CD4-positive, alpha-beta memory T cell (primary cell): ENCODE measurements at regions not wholly inside any gene's neighbourhood (a gene's known extent, or its start where the extent isn't known, plus 50 kb on each side); places are given as distances from the start of the nearest gene placed in this dataset.
A peak's percentile ranks its signal among the peaks of the same experiment; 100 is the strongest.

Experiments used
- CTCF ChIA-PET: fragments of 350-600 bp; sonication (Branson Sonifier 250); formaldehyde crosslinking; loops from one replicate; lab custom pipeline; 2021; ENCODE audit warnings: inconsistent platforms; ENCODE audit not compliant: partially characterized antibody; lab: Charles Lee
- POLR2A ChIA-PET: fragments of 350-600 bp; sonication (Branson Sonifier 250); formaldehyde crosslinking; loops from one replicate; lab custom pipeline; 2021; ENCODE audit not compliant: partially characterized antibody; lab: Charles Lee
- DNase-seq, 5 donors: peaks; one replicate each; pipeline versions ENCODE4 v3.0.0 to v3.0.0-alpha.2; 2020 to 2022; ENCODE audit warnings: mixed read lengths in 1 of 5
- H3K27ac ChIP-seq: one replicate; pipeline ENCODE4 v1.7.0; 2013; ENCODE audit warnings: low read depth, low read length
- H3K27me3 ChIP-seq: 2 replicates; pipeline ENCODE4 v1.7.0; 2013; ENCODE audit warnings: mild to moderate bottlenecking, low read length, moderate library complexity; ENCODE audit not compliant: insufficient read depth
- H3K36me3 ChIP-seq: 2 replicates; pipeline ENCODE4 v1.7.0; 2013; ENCODE audit warnings: mild to moderate bottlenecking, low read length, moderate library complexity; ENCODE audit not compliant: insufficient read depth
- H3K4me1 ChIP-seq: 2 replicates; pipeline ENCODE4 v1.7.0; 2013; ENCODE audit warnings: mild to moderate bottlenecking, low read length, moderate library complexity; ENCODE audit not compliant: insufficient read depth
- H3K4me3 ChIP-seq, 2 donors: one replicate each; pipeline ENCODE4 v1.7.0; 2013; ENCODE audit warnings: low read length in 2 of 2, mild to moderate bottlenecking in 1 of 2
- H3K9me3 ChIP-seq, 2 donors: one replicate each; pipeline ENCODE4 v1.7.0; 2013; ENCODE audit warnings: low read length in 2 of 2, control low read depth in 1 of 2; ENCODE audit not compliant: control insufficient read depth in 1 of 2
- H3K27ac Mint-ChIP-seq, 7 donors: one replicate each; pipeline ENCODE4 v1.8.0; 2020 to 2021; ENCODE audit warnings: mixed read lengths in 7 of 7, mild to moderate bottlenecking in 6 of 7, inconsistent platforms in 3 of 7, moderate library complexity in 3 of 7
- H3K27me3 Mint-ChIP-seq, 2 donors: one replicate each; pipeline ENCODE4 v1.8.0; 2020 to 2021; ENCODE audit warnings: mixed read lengths in 2 of 2
- H3K36me3 Mint-ChIP-seq, 2 donors: one replicate each; pipeline ENCODE4 v1.8.0; 2020 to 2021; ENCODE audit warnings: mixed read lengths in 2 of 2, inconsistent platforms in 1 of 2, mild to moderate bottlenecking in 1 of 2
- H3K4me1 Mint-ChIP-seq, 4 donors: one replicate each; pipeline ENCODE4 v1.8.0; 2020 to 2021; ENCODE audit warnings: mixed read lengths in 4 of 4, mild to moderate bottlenecking in 1 of 4
- H3K4me3 Mint-ChIP-seq, 8 donors: one replicate each; pipeline ENCODE4 v1.8.0; 2020 to 2021; ENCODE audit warnings: mixed read lengths in 8 of 8, mild to moderate bottlenecking in 7 of 8, moderate library complexity in 6 of 8, inconsistent platforms in 3 of 8
- H3K9me3 Mint-ChIP-seq, 8 donors: one replicate each; pipeline ENCODE4 v1.8.0; 2020 to 2021; ENCODE audit warnings: mixed read lengths in 8 of 8, mild to moderate bottlenecking in 5 of 8, inconsistent platforms in 3 of 8, moderate library complexity in 1 of 8
- intact Hi-C: fragments of 100-400 bp; cut with micrococcal nuclease; formaldehyde crosslinking; loops from one replicate; pipeline ENCODE4 v1.15.1; 2023

DNA sequence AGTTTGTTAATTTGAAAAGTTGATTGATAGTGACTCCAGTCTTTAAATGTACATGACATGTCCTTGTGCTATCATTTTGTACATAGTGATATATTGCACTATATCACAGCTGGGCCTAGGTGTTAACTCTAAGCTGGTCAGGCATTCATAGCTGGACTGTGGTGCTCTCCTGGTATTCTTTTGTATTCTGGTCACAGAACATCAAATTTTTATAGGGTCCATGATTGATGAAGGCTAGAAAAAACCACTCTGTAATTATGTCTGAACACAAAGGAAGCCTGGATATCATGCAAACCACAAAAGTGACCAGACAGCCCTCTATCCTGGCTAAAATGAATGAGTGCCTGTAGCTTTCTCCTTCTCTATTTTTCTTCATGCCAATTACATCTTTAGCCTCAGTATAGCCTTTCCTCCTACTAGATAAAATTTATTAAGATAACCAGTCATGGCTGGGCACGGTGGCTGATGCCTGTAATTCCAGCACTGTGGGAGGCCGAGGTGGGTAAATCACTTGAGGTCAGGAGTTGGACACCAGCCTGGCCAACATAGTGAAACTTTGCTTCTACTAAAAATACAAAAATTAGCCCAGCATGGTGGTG lies 134.9 kb upstream of the B3GALT2 start:
- ChIA-PET POLR2A (no interaction called here), CTCF (no interaction called here)
- H3K4me3 Mint-ChIP-seq, result no peak overlapping the region
- peaks cover 0 to 4% of the 10 kb centered on the region in 2 donors for H3K9me3 ChIP-seq
- no peak overlapping the region for H3K27ac Mint-ChIP-seq
- H3K4me1 Mint-ChIP-seq, result no peaks in the 10 kb centered on the region
- no peaks in the 10 kb centered on the region for H3K27me3 ChIP-seq
- H3K27ac ChIP-seq, result no peak overlapping the region
- no peaks in the 10 kb centered on the region for H3K27me3 Mint-ChIP-seq
- no peaks in the 10 kb centered on the region for H3K36me3 ChIP-seq
- no peak overlapping the region for H3K4me3 ChIP-seq
- intact Hi-C loops, result no loop called here
- peaks cover 5 to 42% (median 29%) of the 10 kb centered on the region in 8 donors for H3K9me3 Mint-ChIP-seq
- DNase-seq, result no peak
- H3K36me3 Mint-ChIP-seq, result peaks cover 7 to 19% of the 10 kb centered on the region in 2 donors
- H3K4me1 ChIP-seq, result no peaks in the 10 kb centered on the region

DNA sequence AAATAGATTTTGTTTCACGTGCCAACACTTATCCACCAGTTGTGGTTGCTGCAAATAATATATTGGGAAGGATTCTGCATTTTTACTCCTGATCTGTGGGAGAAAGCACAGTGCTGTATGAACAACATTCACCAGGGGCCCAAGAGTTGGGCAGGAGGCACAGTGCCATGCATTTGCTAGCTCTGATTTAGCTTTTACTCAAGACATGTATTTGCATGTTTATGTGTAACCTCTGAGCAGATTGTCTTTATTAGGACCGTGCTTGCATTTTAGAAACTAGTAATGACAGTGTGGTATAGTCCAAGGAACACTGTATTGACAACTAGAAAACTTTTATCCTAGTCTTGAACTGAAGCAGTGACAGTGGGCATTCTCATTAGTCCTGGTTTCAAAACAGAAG lies 133.9 kb upstream of the B3GALT2 start:
- H3K36me3 ChIP-seq, result no peaks in the 10 kb centered on the region
- ChIA-PET POLR2A (no interaction called here), CTCF (no interaction called here)
- intact Hi-C loops, result no loop called here
- no peaks in the 10 kb centered on the region for H3K4me1 Mint-ChIP-seq
- no peak for DNase-seq
- peaks cover 5 to 33% (median 23%) of the 10 kb centered on the region in 8 donors for H3K9me3 Mint-ChIP-seq
- peaks cover 7 to 14% of the 10 kb centered on the region in 2 donors for H3K36me3 Mint-ChIP-seq
- no peaks in the 10 kb centered on the region for H3K27me3 Mint-ChIP-seq
- H3K27me3 ChIP-seq, result no peaks in the 10 kb centered on the region
- no peaks in the 10 kb centered on the region for H3K4me1 ChIP-seq
- H3K27ac Mint-ChIP-seq, result no peak overlapping the region
- H3K4me3 Mint-ChIP-seq, result no peak overlapping the region
- peaks cover 0 to 4% of the 10 kb centered on the region in 2 donors for H3K9me3 ChIP-seq
- no peak overlapping the region for H3K27ac ChIP-seq
- H3K4me3 ChIP-seq, result no peak overlapping the region

DNA sequence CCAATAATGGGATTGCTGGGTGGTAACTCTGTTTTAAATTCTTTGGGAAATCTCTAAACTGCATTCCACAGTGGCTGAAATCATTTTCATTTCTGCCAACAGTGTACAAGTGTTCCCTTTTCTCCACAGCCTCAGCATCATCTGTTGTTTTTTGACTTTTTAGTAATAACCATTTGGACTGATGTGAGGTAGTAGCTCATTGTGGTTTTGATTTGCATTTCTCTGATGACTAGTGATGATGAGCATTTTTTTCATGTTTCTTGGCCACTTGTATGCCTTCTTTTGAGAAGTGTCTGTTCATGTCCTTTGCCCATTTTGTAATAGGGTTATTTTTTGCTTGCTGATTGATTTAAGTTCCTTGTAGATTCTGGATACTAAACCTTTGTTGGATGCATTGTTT lies 131.9 kb upstream of the B3GALT2 start:
- ChIA-PET CTCF (no interaction called here), POLR2A (no interaction called here)
- H3K27me3 Mint-ChIP-seq, result no peaks in the 10 kb centered on the region
- no peaks in the 10 kb centered on the region for H3K27me3 ChIP-seq
- H3K36me3 Mint-ChIP-seq, result peaks cover 2 to 3% of the 10 kb centered on the region in 2 donors
- DNase-seq, result no peak
- no peaks in the 10 kb centered on the region for H3K4me1 Mint-ChIP-seq
- H3K4me1 ChIP-seq, result no peaks in the 10 kb centered on the region
- intact Hi-C loops, result no loop called here
- H3K9me3 ChIP-seq, result peaks cover 0 to 4% of the 10 kb centered on the region in 2 donors
- no peak overlapping the region for H3K27ac Mint-ChIP-seq
- H3K9me3 Mint-ChIP-seq, result peaks cover 2 to 22% (median 16%) of the 10 kb centered on the region in 8 donors
- H3K4me3 ChIP-seq, result no peak overlapping the region
- no peak overlapping the region for H3K27ac ChIP-seq
- no peak overlapping the region for H3K4me3 Mint-ChIP-seq
- H3K36me3 ChIP-seq, result no peaks in the 10 kb centered on the region

DNA sequence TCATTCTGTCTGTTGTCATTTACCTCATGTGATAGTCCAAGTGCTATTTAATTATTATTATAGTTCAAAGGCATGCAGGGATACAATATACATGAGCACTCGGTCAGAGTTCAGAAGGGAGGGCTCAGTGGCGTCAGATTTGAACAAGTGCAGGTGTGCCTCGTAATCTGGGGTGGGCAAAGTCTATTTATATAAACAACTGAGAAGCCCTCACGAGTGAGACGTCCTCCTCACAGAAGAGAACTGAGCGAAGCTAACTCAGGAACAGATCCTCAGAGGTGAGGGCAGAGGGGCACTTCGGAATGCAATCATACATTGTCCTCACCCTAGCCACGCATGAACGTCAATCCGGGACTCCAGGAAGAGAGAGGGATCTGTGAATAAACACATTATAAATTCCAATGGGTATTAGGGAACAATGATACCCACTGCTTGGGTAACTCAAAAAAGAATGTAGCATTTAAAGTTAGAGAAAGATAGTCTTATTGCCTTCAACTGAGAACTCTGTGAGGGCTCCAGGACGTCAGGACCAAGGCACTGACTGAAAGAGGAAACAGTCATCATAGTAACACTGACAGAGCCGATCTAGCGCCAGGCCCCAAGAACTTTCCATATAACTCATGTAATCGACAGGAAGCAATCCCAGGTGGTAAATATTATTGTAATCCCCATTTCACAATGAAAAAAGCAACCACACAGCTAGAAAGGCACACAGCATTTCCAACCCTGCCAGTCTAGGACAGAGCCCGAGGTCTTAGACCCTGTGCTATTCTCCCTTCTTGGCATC lies 127.1 kb upstream of the B3GALT2 start:
- no peaks in the 10 kb centered on the region for H3K27me3 Mint-ChIP-seq

DNA sequence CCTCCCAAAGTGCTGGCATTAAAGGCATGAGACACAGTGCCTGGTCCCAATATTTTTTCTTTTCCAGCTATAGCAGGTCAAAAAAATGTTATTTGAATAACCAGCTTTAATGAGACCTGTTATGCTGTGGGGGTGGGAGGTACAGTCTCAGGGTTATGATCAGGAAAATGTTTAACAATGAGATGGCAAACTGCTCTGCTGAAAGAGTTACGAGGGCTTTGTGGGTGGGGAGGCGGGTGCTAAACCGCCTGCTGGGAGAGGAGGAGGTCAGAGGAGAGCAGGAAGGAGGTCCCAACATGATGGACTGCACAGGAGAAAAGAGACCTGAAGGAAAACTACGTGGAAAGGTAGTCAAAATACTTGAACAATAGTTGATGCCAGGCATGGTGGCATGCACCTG lies 126.0 kb upstream of the B3GALT2 start:
- no peak for DNase-seq
- POLR2A ChIA-PET, result no interaction called here
- Histone ChIP-seq H3K27me3 (no peaks in the 10 kb centered on the region), H3K4me3 (no peak overlapping the region), H3K9me3 (no peaks in the 10 kb centered on the region), H3K27ac (no peak overlapping the region), H3K4me1 (peaks cover 20% of the 10 kb centered on the region), H3K36me3 (no peaks in the 10 kb centered on the region)
- H3K4me1 Mint-ChIP-seq, result peaks cover 16 to 21% (median 20%) of the 10 kb centered on the region in 4 donors
- H3K27me3 Mint-ChIP-seq, result no peaks in the 10 kb centered on the region
- H3K9me3 Mint-ChIP-seq, result peaks cover 0 to 4% (median under 1%) of the 10 kb centered on the region in 8 donors
- no peak overlapping the region for H3K27ac Mint-ChIP-seq
- no peak overlapping the region for H3K4me3 Mint-ChIP-seq
- no peaks in the 10 kb centered on the region for H3K36me3 Mint-ChIP-seq
- intact Hi-C loops, result no loop called here
- CTCF ChIA-PET, result no interaction called here

More for the DNA sequence above, 127.1 kb upstream of the B3GALT2 start:
- Mint-ChIP-seq H3K27ac (peak overlapping the region in 1 of 7 donors; percentile 30), H3K36me3 (no peaks in the 10 kb centered on the region), H3K4me3 (no peak overlapping the region), H3K4me1 (peaks cover 16 to 21% (median 20%) of the 10 kb centered on the region in 4 donors), H3K9me3 (peaks cover 0 to 14% (median 7%) of the 10 kb centered on the region in 8 donors)
- Histone ChIP-seq H3K36me3 (no peaks in the 10 kb centered on the region), H3K9me3 (no peaks in the 10 kb centered on the region), H3K4me1 (peaks cover 20% of the 10 kb centered on the region), H3K27ac (no peak overlapping the region), H3K4me3 (no peak overlapping the region), H3K27me3 (no peaks in the 10 kb centered on the region)
- POLR2A ChIA-PET, result no interaction called here
- DNase-seq, result no peak
- intact Hi-C loops, result no loop called here
- CTCF ChIA-PET, result no interaction called here

DNA sequence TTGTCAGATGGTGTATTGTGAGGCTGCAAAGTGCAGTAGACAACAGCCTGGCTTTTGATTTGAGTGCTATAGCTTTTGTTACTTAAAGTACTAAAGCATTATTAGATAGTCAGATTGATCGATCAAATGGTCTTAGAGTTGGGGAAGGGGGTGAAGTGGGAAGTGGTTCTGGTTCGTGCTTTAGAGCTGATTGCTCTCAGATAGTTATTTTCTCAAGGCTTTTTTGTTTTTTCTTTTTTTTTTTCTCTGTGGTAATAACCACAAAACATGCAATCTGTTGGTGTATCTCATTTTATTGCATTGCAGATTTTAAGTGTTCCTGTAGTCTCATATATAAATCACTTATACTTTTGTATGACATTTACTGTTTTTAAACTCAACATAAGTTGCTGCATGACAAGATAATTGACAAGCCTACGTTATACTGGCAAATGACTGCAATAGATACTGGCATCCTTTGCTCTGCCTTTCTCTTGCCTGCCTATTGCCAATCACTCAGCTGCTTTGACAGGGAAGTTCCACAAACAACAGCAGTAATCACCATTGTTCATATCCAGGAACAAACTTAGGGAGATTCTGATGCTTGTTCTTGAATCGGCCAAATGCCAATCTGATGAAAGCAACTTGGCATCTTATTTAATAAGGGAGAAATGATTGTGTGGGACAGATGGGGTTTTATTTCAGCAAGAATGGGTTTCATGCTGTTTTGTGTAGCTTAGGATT lies 125.0 kb upstream of the B3GALT2 start:
- peaks cover 16 to 21% (median 20%) of the 10 kb centered on the region in 4 donors for H3K4me1 Mint-ChIP-seq
- H3K4me3 Mint-ChIP-seq, result peak overlapping the region in 7 of 8 donors; percentile 10 to 78 (median 64)
- CTCF ChIA-PET, result interaction anchor here (0.8 to 1.1 kb wide), 2 partner anchors 125 to 420 kb away, joined by 3 read pairs; partner anchors contain the start of gene B3GALT2
- H3K4me3 ChIP-seq, result no peak overlapping the region
- H3K36me3 ChIP-seq, result no peaks in the 10 kb centered on the region
- H3K27me3 ChIP-seq, result no peaks in the 10 kb centered on the region
- H3K27ac Mint-ChIP-seq, result peak overlapping the region; percentile 10 to 75 (median 45)
- H3K9me3 ChIP-seq, result no peaks in the 10 kb centered on the region
- peak in 4 of 5 donors; percentile 6 to 44 (median 16) for DNase-seq
- no peaks in the 10 kb centered on the region for H3K27me3 Mint-ChIP-seq
- POLR2A ChIA-PET, result interaction anchor here (0.6 to 1.7 kb wide), 7 partner anchors 56 to 978 kb away, joined by 3 to 4 read pairs (median 3); no protein-coding TSS in a partner anchor
- intact Hi-C loops, result no loop called here
- no peaks in the 10 kb centered on the region for H3K36me3 Mint-ChIP-seq
- peaks cover 0 to 4% (median 0%) of the 10 kb centered on the region in 8 donors for H3K9me3 Mint-ChIP-seq
- H3K27ac ChIP-seq, result no peak overlapping the region
- H3K4me1 ChIP-seq, result peaks cover 20% of the 10 kb centered on the region
